SK-N-MC (cell line): ENCODE measurements at regions not wholly inside any gene's neighbourhood (a gene's known extent, or its start where the extent isn't known, plus 50 kb on each side); places are given as distances from the start of the nearest gene placed in this dataset.
"Not testable (repeated sequence)": the region's sequence is repeated elsewhere in the genome, so short reads cannot be mapped to it uniquely, and the experiment has no call there.

Source experiments
- DNase-seq: peaks from one replicate; pipeline ENCODE4 v3.0.0-alpha.2; 2011; ENCODE audit warnings: low read depth, low spot score
- H3K27ac ChIP-seq: fragments of 200-600 bp; sonication (generic); 2 replicates; pipeline ENCODE4 v1.5.1; 2016; ENCODE audit warnings: mixed run types
- H3K36me3 ChIP-seq: fragments of 200-600 bp; sonication (generic); 2 replicates; pipeline ENCODE4 v1.6.1; 2017; ENCODE audit warnings: antibody characterized with exemption, low read length, mixed read lengths; ENCODE audit not compliant: insufficient read depth
- H3K4me3 ChIP-seq: fragments of 200-600 bp; sonication (generic); 2 replicates; pipeline ENCODE4 v1.5.1; 2016
- H3K9ac ChIP-seq: fragments of 200-600 bp; sonication (generic); 2 replicates; pipeline ENCODE4 v1.8.0; 2017; ENCODE audit warnings: mixed run types, mixed read lengths; ENCODE audit not compliant: insufficient read length
- H3K9me3 ChIP-seq: fragments of 200-600 bp; sonication (generic); 2 replicates; pipeline ENCODE4 v1.6.1; 2017; ENCODE audit warnings: low read depth, mild to moderate bottlenecking, antibody characterized with exemption, low read length, moderate library complexity, mixed read lengths
- EZH2 ChIP-seq: fragments of 200-600 bp; sonication (generic); IDR thresholded peaks from one replicate; pipeline ENCODE4 v1.6.1; 2017; ENCODE audit warnings: antibody characterized with exemption
- FOXP2 ChIP-seq: optimal IDR thresholded peaks from 2 replicates; pipeline ENCODE3; 2011; ENCODE audit warnings: mild to moderate bottlenecking, moderate library complexity; ENCODE audit not compliant: insufficient read depth; ENCODE audit errors: extremely low read length, control extremely low read depth
- POLR2AphosphoS5 ChIP-seq: IDR thresholded peaks from 2 replicates; pipeline ENCODE4 v1.6.1; 2012; ENCODE audit warnings: mild to moderate bottlenecking, low read depth, low read length, borderline replicate concordance

DNA sequence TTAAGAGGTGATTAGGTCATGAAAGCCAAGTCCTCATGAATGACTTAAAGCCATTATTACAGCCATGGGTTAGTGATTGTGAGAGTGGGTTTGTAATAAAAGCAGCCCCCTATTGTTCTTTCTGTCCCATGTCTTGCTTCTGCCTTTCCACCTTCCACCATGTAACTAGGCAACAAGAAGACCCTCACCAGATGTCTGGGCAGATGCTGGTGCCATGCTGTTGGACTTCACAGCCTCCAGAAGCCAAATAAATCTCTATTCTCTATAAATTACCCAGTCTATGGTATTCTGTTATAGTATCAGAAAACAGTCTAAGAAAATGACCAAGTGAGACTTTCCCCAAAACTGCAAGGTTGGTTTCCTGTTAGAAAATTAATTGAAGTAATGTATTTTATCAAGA lies 460.3 kb upstream of the ADARB2 start:
- TF ChIP-seq POLR2AphosphoS5 (no peak), FOXP2 (no peak), EZH2 (no peak)
- H3K4me3 ChIP-seq, result no peak overlapping the region
- H3K36me3 ChIP-seq, result no peaks in the 10 kb centered on the region
- DNase-seq, result no peak
- H3K9ac ChIP-seq, result no peak overlapping the region
- no peak overlapping the region for H3K27ac ChIP-seq
- no peaks in the 10 kb centered on the region for H3K9me3 ChIP-seq

- no peak for DNase-seq
- Histone ChIP-seq H3K27ac (no peak overlapping the region), H3K9ac (no peak overlapping the region), H3K4me3 (no peak overlapping the region), H3K36me3 (no peaks in the 10 kb centered on the region), H3K9me3 (no peaks in the 10 kb centered on the region)
- TF ChIP-seq FOXP2, result no peak
- no peak for TF ChIP-seq POLR2AphosphoS5
- TF ChIP-seq EZH2, result no peak
Measured at GRCh38 chr10:2196272-2196671, 458.9 kb upstream of the ADARB2 start.

DNA sequence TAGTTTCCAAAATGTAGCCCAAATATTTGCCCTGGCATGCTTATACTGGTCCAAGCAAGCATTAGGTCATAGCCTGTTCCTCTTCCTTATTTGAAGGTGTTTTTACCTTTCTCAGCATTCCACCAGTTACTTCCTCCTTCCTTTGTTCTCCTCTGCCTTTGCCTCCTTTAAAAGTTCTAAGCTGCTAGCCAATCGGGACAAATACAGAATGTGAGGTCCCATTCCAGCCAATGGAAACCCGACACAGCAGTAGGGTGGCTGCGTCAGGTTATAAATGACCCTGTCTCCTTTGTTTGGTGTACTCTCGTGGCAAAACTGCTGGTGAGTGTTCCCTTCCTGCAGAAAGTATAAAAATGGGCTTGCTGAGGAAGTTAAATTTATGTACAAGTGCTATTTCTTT lies 452.0 kb upstream of the ADARB2 start:
- H3K9ac ChIP-seq, H3K9me3 ChIP-seq, H3K4me3 ChIP-seq, H3K36me3 ChIP-seq, DNase-seq, H3K27ac ChIP-seq: not testable (repeated sequence)

GRCh38 chr10:2188371-2188770 lies 451.0 kb upstream of the ADARB2 start:
- no peaks in the 10 kb centered on the region for H3K9me3 ChIP-seq
- no peaks in the 10 kb centered on the region for H3K36me3 ChIP-seq
- TF ChIP-seq FOXP2 (no peak), EZH2 (no peak), POLR2AphosphoS5 (no peak)
- no peak overlapping the region for H3K27ac ChIP-seq
- no peak for DNase-seq
- H3K4me3 ChIP-seq, result no peak overlapping the region
- H3K9ac ChIP-seq, result no peak overlapping the region

- TF ChIP-seq POLR2AphosphoS5 (no peak), FOXP2 (no peak), EZH2 (no peak)
- Histone ChIP-seq H3K9me3 (no peaks in the 10 kb centered on the region), H3K4me3 (no peak overlapping the region), H3K9ac (no peak overlapping the region), H3K36me3 (no peaks in the 10 kb centered on the region), H3K27ac (no peak overlapping the region)
- no peak for DNase-seq
Measured at GRCh38 chr10:2173327-2173726, 436.0 kb upstream of the ADARB2 start.

GRCh38 chr10:2165771-2166460 lies 428.6 kb upstream of the ADARB2 start:
- Histone ChIP-seq H3K9me3 (no peaks in the 10 kb centered on the region), H3K4me3 (no peak overlapping the region), H3K36me3 (no peaks in the 10 kb centered on the region), H3K9ac (no peak overlapping the region), H3K27ac (no peak overlapping the region)
- TF ChIP-seq POLR2AphosphoS5, result no peak
- no peak for TF ChIP-seq FOXP2
- TF ChIP-seq EZH2, result no peak
- no peak for DNase-seq

DNA sequence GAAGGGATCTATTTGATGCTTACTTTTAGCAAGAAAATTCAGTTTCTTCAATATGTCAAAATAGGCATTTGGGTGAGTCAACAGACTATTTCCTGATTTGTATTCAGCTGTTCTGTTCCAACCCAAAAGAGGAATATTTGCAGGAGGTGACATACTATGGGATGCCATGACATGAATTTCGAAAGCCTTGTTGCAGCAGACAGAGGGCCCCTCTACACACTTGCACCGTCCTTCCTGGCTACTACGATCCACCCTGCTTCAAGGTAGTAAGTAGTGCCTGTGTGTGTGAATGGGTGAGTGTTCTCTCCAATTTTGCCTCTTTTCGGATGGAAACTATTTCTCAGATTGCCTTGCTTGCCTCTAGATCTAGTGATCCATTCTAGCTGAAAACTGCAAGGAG lies 413.0 kb upstream of the ADARB2 start:
- TF ChIP-seq FOXP2 (no peak), POLR2AphosphoS5 (no peak), EZH2 (no peak)
- H3K36me3 ChIP-seq, result no peaks in the 10 kb centered on the region
- no peak overlapping the region for H3K9ac ChIP-seq
- no peak for DNase-seq
- no peaks in the 10 kb centered on the region for H3K9me3 ChIP-seq
- H3K27ac ChIP-seq, result no peak overlapping the region
- no peak overlapping the region for H3K4me3 ChIP-seq

DNA sequence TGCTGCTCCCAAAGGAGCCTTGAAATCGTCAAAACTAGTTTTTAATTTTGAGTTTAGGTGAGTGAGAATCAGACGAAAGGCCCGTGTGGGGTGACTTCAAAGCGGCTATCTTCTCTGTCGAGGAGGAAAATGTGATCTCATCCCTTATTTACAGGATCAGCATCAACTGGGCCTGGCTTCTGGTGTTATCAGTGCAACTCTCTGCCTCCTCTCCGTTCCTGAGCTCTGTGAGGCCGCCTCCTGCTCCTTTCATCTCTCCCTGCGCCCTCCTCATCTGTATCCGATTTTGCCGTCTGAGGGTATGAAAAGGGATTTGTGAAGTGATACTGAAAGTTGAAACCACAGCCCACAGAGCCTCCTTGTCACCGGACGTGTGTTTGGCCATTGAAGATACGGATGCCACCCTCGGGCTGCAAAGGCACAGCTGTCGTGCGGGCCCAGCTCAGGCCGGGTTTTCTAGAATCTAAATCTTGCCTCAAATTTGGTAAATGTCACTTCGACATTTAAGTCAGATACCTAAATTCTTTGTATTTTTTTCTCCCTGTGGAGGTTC lies 408.7 kb upstream of the ADARB2 start:
- Histone ChIP-seq H3K27ac (no peak overlapping the region), H3K9me3 (no peaks in the 10 kb centered on the region), H3K9ac (no peak overlapping the region), H3K4me3 (no peak overlapping the region), H3K36me3 (no peaks in the 10 kb centered on the region)
- no peak for DNase-seq
- TF ChIP-seq FOXP2, result no peak
- no peak for TF ChIP-seq EZH2
- TF ChIP-seq POLR2AphosphoS5, result no peak

- no peaks in the 10 kb centered on the region for H3K9me3 ChIP-seq
- no peak for DNase-seq
- H3K36me3 ChIP-seq, result no peaks in the 10 kb centered on the region
- no peak overlapping the region for H3K4me3 ChIP-seq
- TF ChIP-seq EZH2, result no peak
- TF ChIP-seq POLR2AphosphoS5, result no peak
- TF ChIP-seq FOXP2, result no peak
- no peak overlapping the region for H3K27ac ChIP-seq
- H3K9ac ChIP-seq, result no peak overlapping the region
Measured at GRCh38 chr10:2145491-2145890, 408.2 kb upstream of the ADARB2 start.
